GM12874 (cell line): ENCODE measurements at regions not wholly inside any gene's neighbourhood (a gene's known extent, or its start where the extent isn't known, plus 50 kb on each side); places are given as distances from the start of the nearest gene placed in this dataset.

Experiments
- CTCF ChIP-seq: IDR thresholded peaks from 2 replicates; pipeline ENCODE4 v1.5.1; 2011; ENCODE audit warnings: low read depth, mild to moderate bottlenecking, control low read depth, low read length, moderate library complexity; ENCODE audit not compliant: insufficient read depth

GRCh38 chr9:7739595-7739994, 60.0 kb downstream of the DMAC1 start:
- no peak for TF ChIP-seq CTCF

- no peak for TF ChIP-seq CTCF
Measured at GRCh38 chr9:7735311-7735710, 64.3 kb downstream of the DMAC1 start.

- no peak for TF ChIP-seq CTCF
Measured at GRCh38 chr9:7730164-7730445, 69.5 kb downstream of the DMAC1 start.

GRCh38 chr9:7729371-7730163, 70.0 kb downstream of the DMAC1 start:
- no peak for TF ChIP-seq CTCF

- TF ChIP-seq CTCF = no peak
Measured at GRCh38 chr9:7721291-7721690, 78.3 kb downstream of the DMAC1 start.

- no peak for TF ChIP-seq CTCF
Measured at GRCh38 chr9:7710686-7711085, 88.9 kb downstream of the DMAC1 start.

- TF ChIP-seq CTCF = no peak
Measured at GRCh38 chr9:7707934-7708333, 91.6 kb downstream of the DMAC1 start.

GRCh38 chr9:7704543-7704942, 95.0 kb downstream of the DMAC1 start:
- no peak for TF ChIP-seq CTCF
